ENCODE measurements at regions not wholly inside any gene's neighbourhood (a gene's known extent, or its start where the extent isn't known, plus 50 kb on each side); places are given as distances from the start of the nearest gene placed in this dataset.

- TF ChIP-seq CTCF (IDR thresholded peaks at IDR 0.05; ENCODE audit: poor library complexity) (no peak), EZH2 (IDR thresholded peaks at IDR 0.05; ENCODE audit: borderline replicate concordance) (no peak), EZH2phosphoT487 (IDR thresholded peaks at IDR 0.05; ENCODE audit: low read depth, severe bottlenecking, unreplicated experiment) (no peak)
Observed at GRCh38 chr11:70597006-70597555, 198.8 kb downstream of the CTTN start.
